Adrenal gland (tissue), 9 donors: ENCODE measurements at regions not wholly inside any gene's neighbourhood (a gene's known extent, or its start where the extent isn't known, plus 50 kb on each side); places are given as distances from the start of the nearest gene placed in this dataset.

Experiments used
- DNase-seq, 7 donors: peaks; one replicate each; pipeline ENCODE4 v3.0.0-alpha.2; 2019 to 2020
- H3K27ac ChIP-seq, 5 donors: fragments of 200-600 bp; sonication (generic) in 4 of 5; 1 replicate in 3 of 5; 2 replicates in 2 of 5; pipeline versions ENCODE4 v1.5.1 to v1.8.0; 2016 to 2020; ENCODE audit warnings: mild to moderate bottlenecking in 1 of 5
- H3K27me3 ChIP-seq: fragments of 200-600 bp; 2 replicates; pipeline ENCODE4 v1.8.0; 2021
- H3K36me3 ChIP-seq, 2 donors: fragments of 200-600 bp; replicated peaks in 1 of 2; 1 replicate in 1 of 2; 2 replicates in 1 of 2; pipeline versions ENCODE4 v1.5.1 to v1.8.0; 2018 to 2022
- H3K4me1 ChIP-seq, 2 donors: fragments of 200-600 bp; replicated peaks in 1 of 2; 1 replicate in 1 of 2; 2 replicates in 1 of 2; pipeline versions ENCODE4 v1.5.1 to v1.8.0; 2018 to 2021
- H3K4me3 ChIP-seq, 4 donors: fragments of 200-600 bp; sonication (generic) in 3 of 4; one replicate each; pipeline ENCODE4 v1.5.1; 2016 to 2018
- H3K9me3 ChIP-seq, 3 donors: fragments of 200-600 bp; sonication (generic) in 1 of 3; replicated peaks in 1 of 3; 1 replicate in 2 of 3; 2 replicates in 1 of 3; pipeline versions ENCODE4 v1.5.1 to v1.8.0; 2016 to 2021
- POLR2A ChIP-seq, 2 donors: fragments of 450-650 bp; IDR thresholded peaks; one replicate each; pipeline ENCODE4 v1.6.1; 2017; ENCODE audit warnings: antibody characterized with exemption in 2 of 2, mild to moderate bottlenecking in 2 of 2, moderate library complexity in 1 of 2
- WGBS, 4 donors: extraction: QIAGEN DNeasy Blood & Tissue Kit in 2 of 4; methylation state at CpG; one replicate each; pipeline versions ENCODE4 v1.1.5 to v1.1.7; 2013 to 2017; 5-methylcytosine and 5-hydroxymethylcytosine counted together
- intact Hi-C, 2 donors: fragments of 100-400 bp; cut with DNase I; formaldehyde crosslinking; loops; one replicate each; pipeline versions ENCODE4 v1.14.1 to v1.15.0; 2022 to 2023
- TF ChIP-seq, protein P1 (sequence below), 6 experiments: fragments of 450-650 bp in 4 of 6; fragments of 200-600 bp in 2 of 6; sonication (generic) in 1 of 6; IDR thresholded peaks; 1 replicate in 5 of 6; 2 replicates in 1 of 6; pipeline versions ENCODE4 v1.5.1 to v1.8.0; 2016 to 2021; ENCODE audit warnings: antibody characterized with exemption in 6 of 6, mild to moderate bottlenecking in 2 of 6, moderate library complexity in 1 of 6
- donor health status: healthy with polysubstance abuse.
- donor health status: Bipolar disorder and iron deficiency.
- donor health status: DM: yes; HTN: yes; CAD: no.
- donor health status: DM: no; HTN: no; CAD: no.
- donor health status: DM: no; HTN: no; CAD: no.

DNA sequence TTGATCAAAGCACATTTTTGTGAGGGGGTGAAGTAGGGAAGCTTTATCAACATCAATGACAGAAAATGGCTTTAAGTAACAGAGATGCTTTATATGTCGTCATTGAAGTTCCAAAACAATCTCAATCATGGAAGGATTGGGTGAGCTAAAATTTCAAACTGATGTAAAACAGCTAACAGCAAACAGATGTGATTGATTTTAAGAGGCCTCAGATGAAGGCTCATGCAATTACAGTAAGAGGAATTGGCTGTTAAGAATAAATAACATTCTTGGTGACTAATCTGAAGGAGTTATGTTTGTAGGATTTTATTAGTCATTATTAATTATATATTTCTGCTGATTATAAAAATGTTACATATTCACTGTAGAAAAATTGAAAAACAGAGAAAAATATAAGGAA, 63.5 kb upstream of the PUM3 start:
- WGBS, 4 donors, result 48 to 64% (median 53%) methylated on average over 1 of the region's 1 CpG
- no peak overlapping the region for H3K27ac ChIP-seq
- no peaks in the 10 kb centered on the region for H3K4me1 ChIP-seq
- TF ChIP-seq, protein P1, sequence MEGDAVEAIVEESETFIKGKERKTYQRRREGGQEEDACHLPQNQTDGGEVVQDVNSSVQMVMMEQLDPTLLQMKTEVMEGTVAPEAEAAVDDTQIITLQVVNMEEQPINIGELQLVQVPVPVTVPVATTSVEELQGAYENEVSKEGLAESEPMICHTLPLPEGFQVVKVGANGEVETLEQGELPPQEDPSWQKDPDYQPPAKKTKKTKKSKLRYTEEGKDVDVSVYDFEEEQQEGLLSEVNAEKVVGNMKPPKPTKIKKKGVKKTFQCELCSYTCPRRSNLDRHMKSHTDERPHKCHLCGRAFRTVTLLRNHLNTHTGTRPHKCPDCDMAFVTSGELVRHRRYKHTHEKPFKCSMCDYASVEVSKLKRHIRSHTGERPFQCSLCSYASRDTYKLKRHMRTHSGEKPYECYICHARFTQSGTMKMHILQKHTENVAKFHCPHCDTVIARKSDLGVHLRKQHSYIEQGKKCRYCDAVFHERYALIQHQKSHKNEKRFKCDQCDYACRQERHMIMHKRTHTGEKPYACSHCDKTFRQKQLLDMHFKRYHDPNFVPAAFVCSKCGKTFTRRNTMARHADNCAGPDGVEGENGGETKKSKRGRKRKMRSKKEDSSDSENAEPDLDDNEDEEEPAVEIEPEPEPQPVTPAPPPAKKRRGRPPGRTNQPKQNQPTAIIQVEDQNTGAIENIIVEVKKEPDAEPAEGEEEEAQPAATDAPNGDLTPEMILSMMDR (IDR thresholded peaks at IDR 0.05), result no peak
- no peak for TF ChIP-seq POLR2A (IDR thresholded peaks at IDR 0.05)
- no peak for DNase-seq
- intact Hi-C loops, result no loop called here
- no peaks in the 10 kb centered on the region for H3K36me3 ChIP-seq
- no peaks in the 10 kb centered on the region for H3K9me3 ChIP-seq
- H3K4me3 ChIP-seq, result no peak overlapping the region
- no peaks in the 10 kb centered on the region for H3K27me3 ChIP-seq

DNA sequence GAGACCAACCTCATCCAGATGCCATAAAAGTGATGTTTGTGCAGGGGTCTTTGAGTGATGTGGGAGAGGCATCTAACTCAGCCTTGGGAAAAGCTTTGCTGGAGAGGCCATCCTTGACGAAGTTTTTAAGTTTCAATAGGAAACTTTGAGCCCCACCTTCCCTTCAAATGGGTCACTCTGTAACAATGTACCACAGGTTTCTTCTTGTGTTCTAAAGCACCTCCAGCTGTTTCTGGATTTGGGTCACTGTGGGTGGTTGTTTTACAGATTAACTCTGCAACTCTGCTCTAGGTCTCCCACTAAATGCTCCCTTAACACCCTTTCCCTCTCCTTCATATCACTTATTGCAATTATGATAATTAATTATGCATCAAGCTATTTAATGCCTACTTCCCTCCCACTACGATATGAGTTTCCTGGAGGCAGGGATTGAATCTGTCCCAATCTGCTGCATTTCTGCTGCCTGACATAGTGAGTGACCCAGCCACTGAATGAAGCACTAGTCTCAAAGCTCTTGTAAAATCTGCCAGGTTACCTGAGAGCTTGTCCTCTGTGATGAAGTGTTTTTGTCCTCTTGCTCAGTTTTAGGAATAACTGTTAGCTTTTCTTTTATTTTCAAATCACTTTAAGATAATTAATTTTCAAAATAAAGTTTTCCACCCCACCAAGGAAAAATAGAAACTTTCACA, 60.5 kb upstream of the PUM3 start:
- intact Hi-C loops, result no loop called here
- no peak for TF ChIP-seq POLR2A (IDR thresholded peaks at IDR 0.05)
- TF ChIP-seq, protein P1 (IDR thresholded peaks at IDR 0.05), result no peak
- H3K27ac ChIP-seq, result no peak overlapping the region
- no peaks in the 10 kb centered on the region for H3K9me3 ChIP-seq
- H3K4me3 ChIP-seq, result no peak overlapping the region
- H3K4me1 ChIP-seq, result no peaks in the 10 kb centered on the region
- 40 to 70% (median 59%) methylated on average over 2 of the region's 2 CpGs for WGBS, 4 donors
- no peaks in the 10 kb centered on the region for H3K27me3 ChIP-seq
- H3K36me3 ChIP-seq, result no peaks in the 10 kb centered on the region
- DNase-seq, result no peak
